ENCODE measurements at regions not wholly inside any gene's neighbourhood (a gene's known extent, or its start where the extent isn't known, plus 50 kb on each side); places are given as distances from the start of the nearest gene placed in this dataset.
"Not testable (repeated sequence)": the region's sequence is repeated elsewhere in the genome, so short reads cannot be mapped to it uniquely, and the experiment has no call there.

DNA sequence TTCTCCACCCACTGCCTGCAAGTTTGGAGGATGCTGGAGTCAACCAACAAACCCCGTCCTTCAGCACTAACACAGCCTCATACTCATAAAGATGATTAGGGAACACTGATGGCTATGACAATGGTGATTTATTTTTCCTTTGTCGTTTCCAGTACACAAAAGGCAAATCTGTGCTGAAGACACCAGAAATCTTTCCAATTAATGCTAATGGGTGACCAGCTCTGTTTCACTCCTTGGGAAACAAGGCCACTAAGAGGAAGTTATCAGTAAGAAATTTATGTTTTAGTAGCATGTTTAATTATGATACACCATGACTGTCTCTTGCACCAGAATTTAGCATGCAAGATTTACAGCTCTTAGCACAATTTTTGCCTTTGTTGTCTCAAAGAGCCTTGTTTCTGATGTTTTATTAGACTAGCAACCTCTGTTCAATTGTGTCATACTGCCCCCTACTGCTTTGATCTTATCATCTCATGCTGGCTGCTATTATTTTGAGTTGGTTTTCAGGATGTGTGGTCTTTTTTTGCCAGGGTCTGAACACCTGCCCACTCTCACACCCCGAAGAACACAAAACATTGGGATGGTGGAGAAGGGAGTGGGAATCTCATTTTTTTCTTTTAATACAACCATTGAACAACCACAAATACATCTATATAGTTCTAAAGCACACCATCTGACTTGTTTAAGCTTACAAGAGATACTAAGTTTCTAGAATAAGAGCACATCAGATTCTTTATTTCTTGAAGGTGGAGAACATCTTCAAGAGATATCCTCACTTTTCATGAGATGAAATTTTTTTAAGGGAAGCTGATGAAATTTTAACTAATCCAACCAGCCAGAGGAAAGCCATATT lies 160.9 kb downstream of the SPTSSA start:
- peak; percentile 41 for DNase-seq (ENCODE audit: low read depth, low spot score)

DNA sequence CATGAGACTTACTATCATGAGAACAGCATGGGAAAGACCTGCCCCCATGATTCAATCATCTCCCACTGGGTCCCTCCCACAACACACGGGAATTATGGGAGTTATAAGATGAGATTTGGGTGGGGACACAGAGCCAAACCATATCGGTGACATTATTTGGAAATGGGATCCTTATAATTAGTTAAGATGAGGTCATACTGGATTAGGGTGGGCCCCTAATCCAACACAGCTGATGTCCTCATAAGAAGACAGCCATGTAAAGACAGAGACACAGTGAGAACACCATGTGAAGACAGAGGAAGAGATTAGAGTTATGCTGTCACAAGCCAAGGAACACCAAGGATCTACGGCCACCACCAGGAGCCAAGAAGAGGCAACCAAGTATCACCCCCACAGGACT lies 161.7 kb downstream of the SPTSSA start:
- DNase-seq (ENCODE audit: low read depth, low spot score), result no peak

DNA sequence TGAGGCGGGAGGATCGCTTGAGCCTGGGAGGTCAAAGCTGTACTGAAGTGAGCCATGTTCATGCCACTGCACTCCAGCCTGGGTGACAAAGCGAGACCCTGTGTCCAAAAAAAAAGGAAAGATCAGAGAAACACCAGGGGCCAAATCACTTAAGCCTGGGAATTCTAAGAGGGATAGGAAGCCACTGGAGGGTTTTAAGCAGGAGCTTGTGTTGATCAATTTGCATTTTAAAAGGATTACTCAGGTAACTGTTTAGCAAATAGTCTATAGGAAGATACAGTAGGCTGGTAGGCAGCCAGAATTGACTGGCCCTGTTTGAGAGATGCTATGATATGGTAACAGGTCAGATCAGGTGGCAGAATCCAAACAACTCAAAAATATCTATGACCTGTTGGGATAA lies 162.7 kb downstream of the SPTSSA start:
- DNase-seq (ENCODE audit: low read depth, low spot score), result peak; percentile 31

DNA sequence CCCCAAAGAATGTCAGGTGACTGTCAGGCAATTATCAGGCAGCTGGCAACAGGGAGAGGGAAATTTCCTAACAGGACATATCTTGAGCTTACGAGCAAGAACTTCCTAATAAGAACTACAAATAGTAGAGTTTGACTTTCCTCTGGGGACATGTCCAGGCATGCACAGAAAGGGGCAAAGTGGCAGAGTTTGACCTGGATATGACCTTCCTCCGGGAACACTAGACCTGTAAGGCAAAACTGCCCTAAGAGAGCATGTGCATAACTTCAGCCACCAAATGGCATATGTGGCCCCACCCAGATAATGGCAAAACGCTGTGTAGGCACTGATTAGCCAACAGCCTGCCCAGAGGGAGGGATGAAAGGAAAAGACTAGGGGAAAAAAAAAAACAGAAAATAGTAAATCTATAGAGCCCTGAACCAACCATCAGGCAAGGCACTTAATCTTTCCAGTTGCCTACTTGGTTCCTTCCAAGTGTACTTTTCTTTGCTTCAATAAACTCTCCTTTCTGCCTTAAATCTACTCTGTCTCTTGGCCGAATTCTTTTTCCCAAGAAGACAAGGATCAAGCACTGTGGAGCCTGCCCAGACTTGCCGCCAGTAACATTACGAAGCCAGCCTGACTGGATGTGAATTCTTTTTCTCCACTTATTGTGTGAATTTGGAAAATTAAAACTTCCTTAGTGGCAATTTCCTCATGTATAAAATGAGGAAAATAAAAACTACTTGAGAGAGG lies 164.1 kb downstream of the SPTSSA start:
- DNase-seq (ENCODE audit: low read depth, low spot score), result no peak

DNA sequence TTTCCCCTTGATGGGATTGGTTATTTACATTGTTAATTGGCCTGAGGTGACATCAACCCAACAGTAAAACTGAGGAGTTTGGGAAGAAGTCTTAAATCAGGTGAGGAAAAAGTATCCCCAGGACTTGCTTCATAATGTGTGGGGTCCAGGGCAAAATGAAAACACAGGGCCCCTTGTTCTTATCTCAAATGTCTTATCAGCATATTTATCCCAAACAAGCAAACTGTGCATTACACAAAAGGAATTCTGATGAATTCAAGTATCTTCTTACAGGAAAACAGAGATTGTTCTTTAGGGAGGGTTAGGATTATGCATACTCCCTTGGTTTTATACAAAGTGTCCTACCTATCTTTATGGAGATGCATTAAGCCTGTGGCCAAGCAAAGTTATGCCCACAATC lies 178.4 kb downstream of the SPTSSA start:
- DNase-seq (ENCODE audit: low read depth, low spot score), result no peak

DNA sequence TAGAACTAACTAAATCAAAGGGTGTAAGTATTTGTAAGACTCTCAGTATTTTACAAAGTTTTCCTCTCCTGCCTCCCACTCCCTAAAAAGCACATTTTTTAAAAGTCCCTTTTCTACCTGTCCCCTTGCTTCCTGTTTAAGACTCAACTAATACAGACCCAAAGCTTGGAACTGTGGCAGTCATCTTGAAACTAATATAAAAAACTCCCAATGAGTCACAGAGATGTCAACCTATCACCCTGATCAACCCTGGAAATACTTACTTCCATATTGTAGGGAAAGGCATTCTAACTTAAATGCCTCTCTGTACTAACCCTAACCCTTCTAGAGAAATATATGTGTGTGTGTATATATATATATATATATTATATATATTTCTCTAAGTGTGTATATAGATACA lies 184.8 kb downstream of the SPTSSA start:
- no peak for DNase-seq (ENCODE audit: low read depth, low spot score)

DNA sequence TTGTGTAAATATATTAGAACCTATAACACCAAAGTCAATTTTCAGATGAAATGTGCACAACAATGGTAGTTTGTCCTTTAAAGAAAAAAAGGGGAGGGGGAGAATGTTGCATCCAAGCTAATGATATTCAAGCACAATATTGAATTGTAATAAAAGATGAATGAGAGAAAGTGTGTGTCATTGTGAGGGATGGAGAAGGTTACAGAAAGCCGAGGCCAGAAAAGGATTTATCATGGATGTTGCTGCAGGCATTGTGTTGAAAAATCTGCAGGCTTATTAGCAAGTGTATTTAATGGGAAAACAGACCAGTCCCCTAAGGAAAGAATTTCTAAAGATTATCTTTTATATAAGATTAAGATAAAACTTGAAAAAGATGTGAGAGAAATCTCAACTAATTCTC lies 186.5 kb downstream of the SPTSSA start:
- no peak for DNase-seq (ENCODE audit: low read depth, low spot score)

DNA sequence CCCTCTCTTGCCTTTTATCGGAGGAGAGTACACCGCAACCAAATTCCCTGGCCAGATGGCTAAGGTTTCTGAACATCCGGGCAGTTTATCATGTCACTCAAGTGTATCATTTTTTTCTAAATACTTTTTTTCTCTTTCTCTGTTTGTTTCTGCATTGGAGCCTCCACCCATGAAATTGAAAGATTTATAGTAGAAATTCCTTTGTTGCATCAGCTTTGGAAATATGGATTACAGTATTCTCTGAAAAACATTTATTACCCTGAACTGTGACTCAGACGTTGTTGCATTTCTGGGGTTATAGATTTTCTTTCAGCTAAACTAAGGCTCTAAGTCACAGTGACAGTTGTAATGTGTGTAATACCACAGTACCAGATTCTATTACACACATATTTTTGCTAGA lies 187.0 kb downstream of the SPTSSA start:
- DNase-seq (ENCODE audit: low read depth, low spot score), result no peak

DNA sequence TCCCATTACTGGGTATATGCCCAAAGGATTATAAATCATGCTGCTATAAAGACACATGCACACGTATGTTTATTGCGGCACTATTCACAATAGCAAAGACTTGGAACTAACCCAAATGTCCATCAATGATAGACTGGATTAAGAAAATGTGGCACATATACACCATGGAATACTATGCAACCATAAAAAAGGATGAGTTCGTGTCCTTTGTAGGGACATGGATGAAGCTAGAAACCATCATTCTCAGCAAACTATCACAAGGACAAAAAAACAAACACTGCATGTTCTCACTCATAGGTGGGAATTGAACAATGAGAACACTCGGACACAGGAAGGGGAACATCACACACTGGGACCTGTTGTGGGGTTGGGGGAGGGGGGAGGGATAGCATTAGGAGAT lies 188.3 kb downstream of the SPTSSA start:
- DNase-seq (ENCODE audit: low read depth, low spot score), result not testable (repeated sequence)

DNA sequence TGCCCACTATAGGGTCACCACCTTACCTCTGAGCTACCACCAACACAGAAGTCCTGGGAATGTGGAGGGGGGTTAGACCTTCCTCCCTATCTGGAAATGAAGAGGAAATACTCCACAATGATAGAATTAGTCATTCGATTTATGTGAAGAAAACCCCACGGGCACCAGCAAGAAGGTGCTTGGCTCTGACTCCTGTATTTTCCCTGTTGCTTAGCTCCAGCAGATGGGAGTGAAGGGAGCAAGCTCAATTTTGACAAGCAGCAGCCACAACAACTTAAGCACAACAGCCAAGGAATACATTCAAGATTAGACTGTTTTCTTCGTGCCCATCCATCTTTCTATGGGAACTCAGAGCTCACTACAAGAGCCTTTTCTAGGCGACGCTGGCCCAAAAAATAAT lies 191.7 kb downstream of the SPTSSA start:
- no peak for DNase-seq (ENCODE audit: low read depth, low spot score)

DNA sequence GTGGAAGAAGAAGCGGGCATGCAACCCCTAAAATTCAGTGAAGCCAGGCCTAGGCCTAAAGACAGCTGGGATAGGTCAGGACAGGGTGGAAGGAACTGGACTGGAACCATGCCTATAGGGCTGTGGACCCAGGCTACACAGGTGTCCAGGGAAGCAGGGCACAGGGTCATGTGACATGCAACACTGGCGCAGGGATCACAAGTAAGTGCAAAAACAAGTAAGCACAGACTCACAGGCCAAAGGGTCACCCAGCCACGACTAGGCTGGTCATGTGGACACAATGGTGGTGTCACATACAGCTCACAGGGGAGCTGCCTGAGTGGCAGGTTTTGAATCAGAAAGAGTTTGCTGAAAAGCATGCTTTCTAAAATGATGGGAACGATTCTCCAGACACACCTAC lies 195.7 kb downstream of the SPTSSA start:
- DNase-seq (ENCODE audit: low read depth, low spot score), result no peak

DNA sequence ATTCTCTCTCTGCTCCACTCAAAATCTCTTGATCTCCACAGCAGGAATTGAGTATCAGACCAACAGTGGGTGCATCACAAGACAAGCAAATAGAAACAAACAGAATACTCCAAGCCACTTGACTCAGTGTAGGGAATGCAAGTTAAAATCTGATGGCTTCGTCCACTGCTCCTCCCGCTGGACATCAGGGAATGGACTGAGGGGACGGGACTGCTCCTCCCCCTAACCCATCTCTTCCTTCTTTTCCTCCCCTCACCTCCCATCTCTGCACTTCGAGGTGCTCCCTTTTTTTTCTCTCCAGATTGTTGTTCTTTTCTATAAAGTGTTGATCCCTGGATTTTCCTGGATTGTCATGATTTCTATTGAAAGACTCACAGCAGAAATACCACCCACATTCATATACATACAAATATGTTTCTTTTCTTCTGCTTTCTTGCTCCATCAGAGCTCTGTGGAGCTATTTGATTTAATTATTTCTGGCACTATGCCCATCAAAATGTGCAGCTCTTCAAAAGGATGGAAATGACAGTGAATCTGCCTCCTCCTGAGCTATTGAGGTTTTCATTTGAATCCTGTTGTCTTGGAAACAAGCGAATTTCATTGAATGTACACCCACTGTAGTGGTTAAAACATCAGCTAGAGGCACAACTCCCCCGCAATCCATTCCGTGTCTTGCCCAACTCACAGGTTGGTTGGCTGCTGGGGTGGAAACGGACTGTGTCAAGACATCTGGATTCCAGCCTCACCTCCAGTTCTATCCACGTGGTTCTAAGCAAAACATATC lies 199.7 kb downstream of the SPTSSA start:
- no peak for DNase-seq (ENCODE audit: low read depth, low spot score)

DNA sequence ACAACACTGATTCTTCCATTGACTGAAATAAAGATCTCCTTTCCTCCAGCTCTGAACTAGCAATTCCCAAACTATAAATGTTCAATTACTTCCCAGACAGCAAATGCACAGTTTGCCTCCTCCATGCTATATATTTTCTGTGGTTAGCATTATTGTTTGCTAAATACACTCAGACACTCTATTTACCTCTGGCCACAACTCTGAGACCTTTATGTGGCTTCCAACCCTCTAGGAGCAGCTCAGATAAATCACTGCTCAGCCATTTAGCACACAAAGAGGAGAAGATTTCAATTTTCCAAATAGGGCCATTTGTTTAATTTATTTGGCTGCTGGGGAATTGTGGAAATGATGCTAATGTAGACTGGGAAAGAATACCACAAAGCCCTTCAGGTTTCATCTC lies 202.0 kb downstream of the SPTSSA start:
- no peak for DNase-seq (ENCODE audit: low read depth, low spot score)

DNA sequence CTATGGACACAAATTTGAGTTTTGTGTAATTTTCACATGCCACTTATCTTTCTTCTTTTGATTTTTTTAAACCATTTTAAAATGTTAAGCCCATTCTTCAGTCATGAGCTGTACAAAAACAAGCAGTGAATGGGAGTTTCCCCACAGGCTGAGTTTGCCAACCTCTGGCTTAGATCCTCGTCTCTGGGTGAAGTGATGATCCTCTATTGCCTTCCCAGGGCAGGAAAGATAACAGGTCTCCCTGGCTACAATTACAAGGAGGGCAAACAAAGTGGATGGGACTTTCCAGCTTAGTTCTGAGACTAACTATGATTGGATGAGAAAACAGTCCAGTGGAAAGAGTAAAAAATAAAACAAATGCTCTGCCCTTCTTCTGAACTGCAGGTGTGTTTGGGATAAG lies 203.7 kb downstream of the SPTSSA start:
- DNase-seq (ENCODE audit: low read depth, low spot score), result no peak

DNA sequence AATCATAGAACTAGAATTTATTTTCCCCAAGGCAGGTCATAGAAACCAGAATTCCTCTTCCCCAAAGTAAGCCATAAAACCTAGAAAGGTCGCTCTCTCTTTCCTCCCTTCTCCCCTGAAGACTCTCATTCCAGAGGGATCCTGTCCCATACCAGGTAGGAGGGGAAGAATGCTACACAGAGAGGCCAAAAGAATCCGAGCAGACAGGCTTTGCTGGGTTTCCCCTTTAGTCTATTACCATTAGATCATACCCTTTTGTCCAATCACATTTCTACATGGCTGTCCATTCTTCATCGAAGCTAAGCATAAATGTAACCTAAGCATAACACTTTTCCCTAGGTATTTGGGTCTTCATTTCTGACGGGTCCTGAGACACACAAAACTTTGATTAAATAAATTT lies 204.5 kb downstream of the SPTSSA start:
- DNase-seq (ENCODE audit: low read depth, low spot score), result peak; percentile 45

DNA sequence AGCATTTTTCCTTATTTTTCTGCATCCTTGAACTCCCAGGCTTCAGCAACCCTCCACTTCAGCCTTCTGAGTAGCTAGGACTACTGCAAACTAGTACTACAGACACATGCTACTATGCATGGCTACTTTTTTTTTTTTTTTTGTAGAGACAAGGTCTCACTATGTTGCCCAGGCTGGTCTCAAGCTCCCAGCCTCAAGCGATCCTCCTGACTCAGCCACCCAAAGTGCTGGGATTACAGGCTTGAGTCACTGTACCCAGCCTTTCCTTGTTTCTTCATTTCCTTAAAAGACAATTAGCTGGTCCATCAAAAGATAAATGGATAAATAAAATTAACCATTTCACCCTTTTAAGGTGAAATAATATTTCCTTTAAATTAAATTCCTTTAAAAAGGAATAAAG lies 205.8 kb downstream of the SPTSSA start:
- DNase-seq (ENCODE audit: low read depth, low spot score), result no peak

DNA sequence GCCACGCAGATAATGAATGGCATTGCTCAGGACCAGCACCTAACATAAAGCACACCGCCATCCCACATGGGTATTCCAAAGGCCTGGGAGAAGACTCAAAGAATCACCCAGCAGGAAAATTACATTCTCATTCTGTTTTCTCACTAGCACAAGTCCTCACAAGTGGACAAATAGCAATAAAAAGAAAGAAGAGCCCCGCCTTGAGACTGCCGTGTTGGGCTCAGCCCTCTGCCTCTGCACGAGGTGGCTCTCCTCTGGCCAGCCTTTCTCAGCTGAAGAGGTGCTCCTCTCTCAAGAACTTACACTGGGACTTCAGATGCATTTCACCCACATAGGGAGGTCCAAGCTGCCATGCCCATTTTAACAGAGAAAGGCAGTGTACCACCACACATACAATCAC lies 207.5 kb downstream of the SPTSSA start:
- DNase-seq (ENCODE audit: low read depth, low spot score), result peak; percentile 51

DNA sequence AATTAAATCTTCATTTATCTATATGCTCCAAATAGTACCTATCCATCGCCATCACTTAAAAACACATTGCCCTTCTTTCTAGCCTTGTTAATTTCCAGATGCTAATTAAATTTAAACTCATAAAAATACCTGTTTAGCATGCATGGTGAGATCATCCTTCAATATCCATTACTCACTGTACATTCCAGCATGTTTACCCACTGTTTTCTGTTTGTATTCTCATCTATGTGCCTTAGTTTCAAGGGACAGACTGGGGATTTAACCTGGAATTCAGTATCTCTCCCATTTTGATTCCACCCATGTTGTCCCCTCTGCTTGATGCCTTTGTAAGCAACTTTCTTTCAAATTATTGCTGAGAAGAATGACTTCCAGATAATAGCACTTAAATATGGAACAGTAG lies 208.0 kb downstream of the SPTSSA start:
- DNase-seq (ENCODE audit: low read depth, low spot score), result no peak

DNA sequence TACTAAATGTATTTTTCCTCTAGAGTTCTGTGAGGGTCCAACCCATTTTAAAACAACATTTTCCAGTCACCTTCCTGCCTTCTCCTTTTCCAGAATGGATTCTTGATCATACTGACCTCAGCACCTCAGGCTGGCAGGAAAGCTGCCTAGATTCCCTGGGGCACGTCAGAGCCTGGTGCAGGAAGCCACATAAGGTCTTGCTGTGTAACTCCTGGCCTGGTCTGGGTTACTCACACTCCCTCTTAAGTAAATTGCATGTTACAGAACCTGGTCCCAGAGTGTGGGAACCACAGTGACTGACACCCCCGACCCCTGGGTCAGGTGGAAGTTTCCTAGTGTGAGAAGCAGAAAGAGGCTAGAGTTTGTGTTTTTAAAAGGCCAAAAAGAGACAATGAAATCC lies 209.8 kb downstream of the SPTSSA start:
- no peak for DNase-seq (ENCODE audit: low read depth, low spot score)

DNA sequence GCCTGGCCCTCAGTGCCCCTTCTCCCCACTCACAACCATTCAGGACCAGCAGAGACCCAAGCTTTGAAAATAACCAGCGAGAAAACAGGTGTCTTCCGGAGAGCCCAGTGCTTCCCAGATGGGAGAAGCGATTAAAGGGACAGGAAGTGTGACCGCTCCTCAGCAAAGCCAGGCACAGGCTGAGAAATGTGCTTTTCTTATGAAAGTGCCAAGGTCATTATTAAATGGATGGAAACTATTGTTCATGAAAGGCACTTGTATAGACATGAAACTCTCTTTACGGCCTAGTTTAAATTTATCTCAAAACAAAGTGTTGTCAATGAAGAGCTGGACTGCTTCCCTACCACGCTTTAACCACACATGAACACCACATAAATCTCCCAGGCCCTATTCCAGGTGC lies 210.4 kb downstream of the SPTSSA start:
- DNase-seq (ENCODE audit: low read depth, low spot score), result no peak

DNA sequence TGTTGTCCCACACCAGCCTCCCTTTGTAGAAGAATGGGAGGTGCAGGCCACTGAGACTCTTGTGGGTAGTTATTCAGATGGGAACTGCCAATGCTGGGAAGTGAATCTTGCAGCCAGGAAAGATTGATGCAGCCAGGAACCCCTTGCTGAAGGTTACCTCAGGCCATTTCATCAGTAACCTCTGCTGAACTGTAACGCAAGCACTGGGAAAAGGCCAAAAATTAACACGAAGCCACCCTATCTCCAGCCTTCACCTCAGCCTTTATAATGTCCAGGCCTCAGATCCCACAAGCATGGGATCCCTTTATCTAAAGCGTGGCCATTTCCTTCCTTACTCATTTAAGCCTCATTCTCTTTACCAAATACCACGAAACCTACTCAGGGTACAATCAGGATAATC lies 211.1 kb downstream of the SPTSSA start:
- DNase-seq (ENCODE audit: low read depth, low spot score), result no peak

DNA sequence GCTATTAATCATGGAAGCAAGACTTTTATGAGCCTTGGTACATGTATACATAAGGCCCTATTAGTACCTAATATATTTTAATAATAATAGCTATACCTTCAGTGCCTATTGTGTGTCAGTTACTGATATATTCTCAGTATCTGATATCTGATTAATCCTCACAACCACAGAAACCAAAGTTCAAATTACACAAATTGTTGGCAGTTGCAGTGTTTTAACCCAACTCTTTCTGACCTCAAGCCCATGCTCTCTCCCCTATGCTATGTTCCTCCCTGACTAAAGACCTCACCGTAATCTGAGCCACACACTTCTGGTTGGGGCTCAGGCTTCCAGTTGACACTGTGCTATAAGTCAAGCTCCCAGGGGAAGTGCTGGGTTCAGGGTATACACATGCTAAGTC lies 214.4 kb downstream of the SPTSSA start:
- DNase-seq (ENCODE audit: low read depth, low spot score), result no peak
